GM23338 (cell line): ENCODE measurements at regions not wholly inside any gene's neighbourhood (a gene's known extent, or its start where the extent isn't known, plus 50 kb on each side); places are given as distances from the start of the nearest gene placed in this dataset.

Experiments
- CTCF ChIP-seq, 2 experiments: fragments of 200-600 bp in 1 of 2; sonication (generic) in 1 of 2; conservative IDR thresholded peaks; 2 replicates each; pipeline versions ENCODE4 v1.5.1 to v1.6.1; 2016 to 2017; ENCODE audit warnings: antibody characterized with exemption in 2 of 2, low read depth in 2 of 2, mild to moderate bottlenecking in 2 of 2, moderate library complexity in 1 of 2
- EZH2 ChIP-seq: fragments of 200-600 bp; sonication (generic); IDR thresholded peaks from one replicate; pipeline ENCODE4 v1.8.0; 2017; ENCODE audit warnings: antibody characterized with exemption, mild to moderate bottlenecking, low read depth; ENCODE audit not compliant: unreplicated experiment
- EZH2phosphoT487 ChIP-seq: fragments of 200-600 bp; sonication (generic); IDR thresholded peaks from one replicate; pipeline ENCODE4 v1.8.1; 2018; ENCODE audit warnings: antibody characterized with exemption; ENCODE audit not compliant: unreplicated experiment
- JUNB ChIP-seq: IDR thresholded peaks from one replicate; pipeline ENCODE4 v1.6.1; 2016; ENCODE audit warnings: antibody characterized with exemption; ENCODE audit not compliant: unreplicated experiment
- NANOG ChIP-seq: IDR thresholded peaks from 2 replicates; pipeline ENCODE4 v1.6.1; 2016; ENCODE audit warnings: antibody characterized with exemption, borderline replicate concordance
- POLR2AphosphoS5 ChIP-seq: IDR thresholded peaks from 2 replicates; pipeline ENCODE4 v1.6.1; 2016; ENCODE audit warnings: antibody characterized with exemption, low read depth
- REST ChIP-seq: IDR thresholded peaks from one replicate; pipeline ENCODE4 v1.6.1; 2018; ENCODE audit warnings: antibody characterized with exemption; ENCODE audit not compliant: unreplicated experiment
- STAT1 ChIP-seq: IDR thresholded peaks from one replicate; pipeline ENCODE4 v1.6.1; 2016; ENCODE audit warnings: antibody characterized with exemption; ENCODE audit not compliant: unreplicated experiment
- ZNF114 ChIP-seq: fragments of 250-450 bp; sonication (Bioruptor Pico); IDR thresholded peaks from 2 replicates; pipeline ENCODE4 v1.5.0; 2020; ENCODE audit warnings: mild to moderate bottlenecking, moderate library complexity
- ZNF331 ChIP-seq: fragments of 250-450 bp; sonication (Bioruptor Pico); IDR thresholded peaks from 2 replicates; pipeline ENCODE4 v1.5.0; 2020; ENCODE audit warnings: low read depth, mild to moderate bottlenecking, moderate library complexity

GRCh38 chr1:79472067-79472656 lies 465.6 kb upstream of the ADGRL4 start:
- TF ChIP-seq CTCF (conservative IDR thresholded peaks at IDR 0.05; ENCODE audit: low read depth in 2 of 2) (no peak), EZH2 (no peak), NANOG (no peak), EZH2phosphoT487 (no peak), POLR2AphosphoS5 (no peak), REST (no peak), JUNB (no peak), ZNF331 (CRISPR knock-in tag) (no peak), STAT1 (no peak), ZNF114 (CRISPR knock-in tag) (no peak)
